DOHH2 (cell line): ENCODE measurements at regions not wholly inside any gene's neighbourhood (a gene's known extent, or its start where the extent isn't known, plus 50 kb on each side); places are given as distances from the start of the nearest gene placed in this dataset.

Experiments
- H3F3A ChIP-seq: fragments of 200-600 bp; sonication (generic), shearing (Covaris generic); 2 replicates; pipeline ENCODE4 v1.6.0; 2016; ENCODE audit warnings: antibody characterized with exemption, mild to moderate bottlenecking; ENCODE audit not compliant: control insufficient read depth, insufficient read depth
- H3K27ac ChIP-seq: fragments of 200-600 bp; sonication (generic); 2 replicates; pipeline ENCODE4 v1.5.1; 2014; ENCODE audit warnings: low read depth, mild to moderate bottlenecking, low read length, moderate library complexity
- H3K27me3 ChIP-seq: fragments of 200-600 bp; sonication (generic); 2 replicates; pipeline ENCODE4 v1.6.1; 2014; ENCODE audit warnings: mild to moderate bottlenecking, low read length, mixed read lengths; ENCODE audit not compliant: control insufficient read depth
- H3K36me3 ChIP-seq: fragments of 200-600 bp; sonication (generic); 2 replicates; pipeline ENCODE4 v1.6.1; 2014; ENCODE audit warnings: mild to moderate bottlenecking, low read length, moderate library complexity, mixed read lengths; ENCODE audit not compliant: control insufficient read depth
- H3K4me1 ChIP-seq: fragments of 200-600 bp; sonication (generic); 2 replicates; pipeline ENCODE4 v1.6.1; 2014; ENCODE audit warnings: mild to moderate bottlenecking, low read length, mixed read lengths; ENCODE audit not compliant: control insufficient read depth
- H3K4me2 ChIP-seq: fragments of 200-600 bp; sonication (generic); 2 replicates; pipeline ENCODE4 v1.6.0; 2014; ENCODE audit warnings: mild to moderate bottlenecking, low read length, moderate library complexity
- H3K4me3 ChIP-seq: fragments of 200-600 bp; sonication (generic); 2 replicates; pipeline ENCODE4 v1.5.1; 2014; ENCODE audit warnings: mild to moderate bottlenecking, low read length, mixed read lengths
- H3K79me2 ChIP-seq: fragments of 200-600 bp; sonication (generic); 2 replicates; pipeline ENCODE4 v1.6.1; 2014; ENCODE audit warnings: mild to moderate bottlenecking, low read length, mixed read lengths; ENCODE audit not compliant: control insufficient read depth
- H3K9me2 ChIP-seq: fragments of 200-600 bp; sonication (generic); replicated peaks from 2 replicates; pipeline ENCODE4 v1.6.1; 2014; ENCODE audit warnings: mild to moderate bottlenecking, low read length, mixed read lengths; ENCODE audit not compliant: control insufficient read depth
- H3K9me3 ChIP-seq: fragments of 200-600 bp; sonication (generic); 2 replicates; pipeline ENCODE4 v1.6.1; 2014; ENCODE audit warnings: antibody characterized with exemption, low read length, mixed read lengths; ENCODE audit not compliant: control insufficient read depth, insufficient read depth
- H4K20me1 ChIP-seq: fragments of 200-600 bp; sonication (generic); 2 replicates; pipeline ENCODE4 v1.6.0; 2014; ENCODE audit warnings: low read depth, mild to moderate bottlenecking, antibody characterized with exemption, low read length, moderate library complexity; ENCODE audit not compliant: control insufficient read depth, insufficient read depth
- CTCF ChIP-seq: fragments of 200-600 bp; sonication (generic); IDR thresholded peaks from one replicate; pipeline ENCODE4 v1.5.1; 2014; ENCODE audit warnings: antibody characterized with exemption, mild to moderate bottlenecking, low read depth, low read length; ENCODE audit not compliant: poor library complexity, severe bottlenecking
- EZH2phosphoT487 ChIP-seq: fragments of 200-600 bp; sonication (generic); IDR thresholded peaks from 2 replicates; pipeline ENCODE4 v1.6.1; 2017; ENCODE audit warnings: borderline replicate concordance, mild to moderate bottlenecking, antibody characterized with exemption, low read length, moderate library complexity, mixed read lengths

- Histone ChIP-seq H3K4me3 (no peak overlapping the region), H3K27me3 (no peaks in the 10 kb centered on the region), H3K27ac (no peak overlapping the region), H4K20me1 (no peaks in the 10 kb centered on the region), H3F3A (no peaks in the 10 kb centered on the region), H3K4me1 (no peaks in the 10 kb centered on the region), H3K9me3 (no peaks in the 10 kb centered on the region), H3K4me2 (no peak overlapping the region), H3K36me3 (no peaks in the 10 kb centered on the region), H3K79me2 (no peaks in the 10 kb centered on the region), H3K9me2 (no peaks in the 10 kb centered on the region)
- TF ChIP-seq EZH2phosphoT487 (no peak), CTCF (no peak)
Measured at GRCh38 chr17:79231766-79232287, 157.2 kb downstream of the ENGASE start.

DNA sequence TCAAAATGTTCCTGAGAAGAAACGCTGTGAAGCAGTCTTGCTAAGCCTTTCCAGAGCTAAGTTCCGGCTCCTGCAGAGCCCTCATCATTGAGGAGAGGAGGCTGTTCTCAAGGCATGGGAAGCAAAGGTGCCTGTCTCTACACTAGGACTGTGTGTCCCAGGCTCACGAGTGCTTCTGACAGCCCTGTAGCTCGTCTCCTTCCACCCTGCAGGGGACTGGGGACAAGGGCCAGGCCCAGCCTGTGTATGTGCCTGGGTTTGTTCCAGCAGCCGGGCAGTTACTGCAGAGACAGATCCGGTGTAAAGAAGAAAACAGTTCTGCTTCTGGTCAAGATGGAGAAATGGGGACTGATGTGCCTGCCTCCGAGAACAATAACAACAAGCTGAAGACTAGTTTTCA is 156.0 kb downstream of the ENGASE start:
- H3K27ac ChIP-seq: no peak overlapping the region
- TF ChIP-seq EZH2phosphoT487 (no peak), CTCF (no peak)
- no peaks in the 10 kb centered on the region for H3K27me3 ChIP-seq

DNA sequence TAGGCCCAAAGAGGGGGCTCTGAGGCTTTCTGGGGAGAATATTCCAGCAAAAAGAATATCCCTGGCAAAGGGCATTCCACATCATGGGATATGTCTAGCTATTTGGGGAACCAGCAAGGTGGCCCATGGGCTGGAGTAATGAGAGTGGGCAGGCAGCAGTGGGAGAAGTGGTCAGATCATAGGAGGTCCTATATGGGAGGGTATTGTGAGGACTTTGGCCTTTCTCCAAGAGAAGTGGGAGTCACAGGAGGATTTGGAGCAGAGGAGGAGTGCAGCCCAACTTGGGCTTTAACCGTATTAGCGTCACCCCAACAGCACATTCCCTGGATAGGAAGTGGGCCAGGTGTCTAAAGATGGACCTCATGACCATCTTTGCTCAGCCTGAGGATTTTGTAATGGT is 151.4 kb downstream of the ENGASE start:
- Histone ChIP-seq H3F3A (no peaks in the 10 kb centered on the region), H3K4me2 (no peak overlapping the region), H4K20me1 (no peaks in the 10 kb centered on the region), H3K4me1 (no peaks in the 10 kb centered on the region), H3K36me3 (no peaks in the 10 kb centered on the region), H3K4me3 (no peak overlapping the region), H3K9me2 (no peaks in the 10 kb centered on the region), H3K79me2 (no peaks in the 10 kb centered on the region), H3K27me3 (no peaks in the 10 kb centered on the region), H3K9me3 (no peaks in the 10 kb centered on the region), H3K27ac (no peak overlapping the region)
- TF ChIP-seq EZH2phosphoT487 (no peak), CTCF (no peak)

More for the DNA sequence above, 156.0 kb downstream of the ENGASE start:
- no peaks in the 10 kb centered on the region for H3K36me3 ChIP-seq
- H3K4me3 ChIP-seq: no peak overlapping the region
- no peaks in the 10 kb centered on the region for H3F3A ChIP-seq
- H3K9me3 ChIP-seq: no peaks in the 10 kb centered on the region
- H3K4me2 ChIP-seq: no peak overlapping the region
- H4K20me1 ChIP-seq: no peaks in the 10 kb centered on the region
- H3K9me2 ChIP-seq: no peaks in the 10 kb centered on the region
- H3K4me1 ChIP-seq: no peaks in the 10 kb centered on the region
- no peaks in the 10 kb centered on the region for H3K79me2 ChIP-seq
